ENCODE measurements at regions not wholly inside any gene's neighbourhood (a gene's known extent, or its start where the extent isn't known, plus 50 kb on each side); places are given as distances from the start of the nearest gene placed in this dataset.

GRCh38 chr4:12375805-12376204 is 947.1 kb upstream of the HS3ST1 start:
- CTCF ChIA-PET, result no interaction called here
- no peak for ATAC-seq (ENCODE audit: low read depth)
- no peak overlapping the region for H2AK9ac ChIP-seq (replicated peaks; ENCODE audit: low read depth, low read length, poor library complexity)

More at GRCh38 chr4:12375805-12376204, 947.1 kb upstream of the HS3ST1 start:
- H2BK15ac ChIP-seq (ENCODE audit: low read depth, low read length), result no peak overlapping the region
- H2BK120ac ChIP-seq (ENCODE audit: low read depth, low read length), result no peak overlapping the region
- no peak for DNase-seq
- no peak overlapping the region for H3K9ac ChIP-seq (ENCODE audit: low read depth, low read length)
- H3K23ac ChIP-seq (ENCODE audit: low read depth, low read length), result no peak overlapping the region
- no TSS peak for BruUV-seq (replicated peaks)
- H3K14ac ChIP-seq (replicated peaks; ENCODE audit: low read depth, low read length), result no peak overlapping the region
- no peaks in the 10 kb centered on the region for H3K9me1 ChIP-seq (ENCODE audit: insufficient read depth, low read length)
- H2AFZ ChIP-seq (replicated peaks; ENCODE audit: low read length, poor library complexity), result no peak overlapping the region
- no peak overlapping the region for H4K91ac ChIP-seq (ENCODE audit: insufficient read depth, low read depth, low read length)
- WGBS, 2 experiments (ENCODE audit: extremely low coverage in 2 of 2, insufficient read length in 1 of 2), result no CpG with 5 or more reads among the region's 1 CpG
- no peak overlapping the region for H3K4me2 ChIP-seq (ENCODE audit: low read depth, low read length)
- intact Hi-C loops (cut with micrococcal nuclease), result no loop called here
- no peak overlapping the region for H3K56ac ChIP-seq (ENCODE audit: extremely low read depth, insufficient read depth, low read length)
- H3K27ac ChIP-seq (ENCODE audit: insufficient read depth, low read length), result no peak overlapping the region
- TF ChIP-seq BHLHE40 (IDR thresholded peaks at IDR 0.05; ENCODE audit: low read depth, low read length) (no peak), RCOR1 (IDR thresholded peaks at IDR 0.05; ENCODE audit: insufficient replicate concordance, low read length) (no peak), FOS (IDR thresholded peaks at IDR 0.05; ENCODE audit: low read depth, low read length) (no peak), RAD21 (IDR thresholded peaks at IDR 0.05; ENCODE audit: low read length) (no peak), MAZ (IDR thresholded peaks at IDR 0.05; ENCODE audit: borderline replicate concordance, low read depth, low read length) (no peak), NFE2L2 (IDR thresholded peaks at IDR 0.05; ENCODE audit: low read depth, low read length) (no peak), CEBPB (IDR thresholded peaks at IDR 0.05; ENCODE audit: low read depth, low read length) (no peak), SMC3 (IDR thresholded peaks at IDR 0.05; ENCODE audit: low read depth, low read length) (no peak), CHD1 (IDR thresholded peaks at IDR 0.05; ENCODE audit: low read depth, low read length) (no peak), MAFK (IDR thresholded peaks at IDR 0.05; ENCODE audit: low read depth, low read length) (no peak), RFX5 (IDR thresholded peaks at IDR 0.05; ENCODE audit: low read depth, low read length) (no peak), POLR2A (IDR thresholded peaks at IDR 0.05; ENCODE audit: low read depth, low read length) (no peak), CTCF (conservative IDR thresholded peaks at IDR 0.05; ENCODE audit: low read depth, low read length) (no peak), MXI1 (IDR thresholded peaks at IDR 0.05; ENCODE audit: borderline replicate concordance, low read depth, low read length) (no peak)
- TF ChIP-seq, protein P1, sequence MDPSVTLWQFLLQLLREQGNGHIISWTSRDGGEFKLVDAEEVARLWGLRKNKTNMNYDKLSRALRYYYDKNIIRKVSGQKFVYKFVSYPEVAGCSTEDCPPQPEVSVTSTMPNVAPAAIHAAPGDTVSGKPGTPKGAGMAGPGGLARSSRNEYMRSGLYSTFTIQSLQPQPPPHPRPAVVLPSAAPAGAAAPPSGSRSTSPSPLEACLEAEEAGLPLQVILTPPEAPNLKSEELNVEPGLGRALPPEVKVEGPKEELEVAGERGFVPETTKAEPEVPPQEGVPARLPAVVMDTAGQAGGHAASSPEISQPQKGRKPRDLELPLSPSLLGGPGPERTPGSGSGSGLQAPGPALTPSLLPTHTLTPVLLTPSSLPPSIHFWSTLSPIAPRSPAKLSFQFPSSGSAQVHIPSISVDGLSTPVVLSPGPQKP (IDR thresholded peaks at IDR 0.05; ENCODE audit: borderline replicate concordance, low read depth, low read length), result no peak
- TF ChIP-seq, protein P2, sequence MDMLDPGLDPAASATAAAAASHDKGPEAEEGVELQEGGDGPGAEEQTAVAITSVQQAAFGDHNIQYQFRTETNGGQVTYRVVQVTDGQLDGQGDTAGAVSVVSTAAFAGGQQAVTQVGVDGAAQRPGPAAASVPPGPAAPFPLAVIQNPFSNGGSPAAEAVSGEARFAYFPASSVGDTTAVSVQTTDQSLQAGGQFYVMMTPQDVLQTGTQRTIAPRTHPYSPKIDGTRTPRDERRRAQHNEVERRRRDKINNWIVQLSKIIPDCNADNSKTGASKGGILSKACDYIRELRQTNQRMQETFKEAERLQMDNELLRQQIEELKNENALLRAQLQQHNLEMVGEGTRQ (IDR thresholded peaks at IDR 0.05; ENCODE audit: low read depth, low read length), result no peak
- in situ Hi-C loops (cut with MboI; ENCODE audit: low sequenced_read_pairs), result no loop called here
- no peak overlapping the region for H2BK20ac ChIP-seq (ENCODE audit: low read depth, low read length)
- no peak overlapping the region for H4K8ac ChIP-seq (ENCODE audit: low read depth in 2 of 2, low read length in 2 of 2)
- no peak overlapping the region for H2AK5ac ChIP-seq (ENCODE audit: low read depth, low read length)
- no peak overlapping the region for H2BK5ac ChIP-seq (ENCODE audit: low read depth, low read length, poor library complexity, severe bottlenecking)
- H3K18ac ChIP-seq (ENCODE audit: low read depth, low read length), result no peak overlapping the region
- no peaks in the 10 kb centered on the region for H3K27me3 ChIP-seq (ENCODE audit: control insufficient read depth, insufficient read depth, low read length)
- no peaks in the 10 kb centered on the region for H3K36me3 ChIP-seq (ENCODE audit: control insufficient read depth, insufficient read depth, low read length)
- no peak overlapping the region for H3K4ac ChIP-seq (ENCODE audit: low read depth, low read length)
- no peaks in the 10 kb centered on the region for H3K79me1 ChIP-seq (ENCODE audit: low read depth in 1 of 2, low read length in 2 of 2)
- dilution Hi-C loops (cut with HindIII; ENCODE audit: low sequenced_read_pairs, unreplicated experiment), result no loop called here
- H3K4me1 ChIP-seq (ENCODE audit: control insufficient read depth, insufficient read depth, low read length), result no peaks in the 10 kb centered on the region
- POLR2A ChIA-PET (ENCODE audit: unreplicated experiment), result interaction anchor here (0.6 kb wide), 1 partner anchor 95 kb away, joined by 3 read pairs; no protein-coding TSS in a partner anchor
- no peak overlapping the region for H3K4me3 ChIP-seq (ENCODE audit: insufficient read depth, low read depth, low read length)
- H4K5ac ChIP-seq (ENCODE audit: low read depth, low read length), result no peak overlapping the region
- peaks cover 8% of the 10 kb centered on the region for H3K9me3 ChIP-seq (ENCODE audit: control insufficient read depth, insufficient read depth, low read length)
- H4K20me1 ChIP-seq (ENCODE audit: insufficient read depth, low read length), result no peaks in the 10 kb centered on the region
